ENCODE measurements at regions not wholly inside any gene's neighbourhood (a gene's known extent, or its start where the extent isn't known, plus 50 kb on each side); places are given as distances from the start of the nearest gene placed in this dataset.

GRCh38 chr2:157192445-157193423 lies 64.8 kb upstream of the GALNT5 start:
- WGBS, 2 experiments: 94 to 96% methylated on average over 8 of the region's 8 CpGs
- no peak overlapping the region for H3K27ac ChIP-seq (ENCODE audit: insufficient read depth, low read depth, low read length, poor library complexity, severe bottlenecking)
- H3K36me3 ChIP-seq (ENCODE audit: control insufficient read depth, insufficient read depth, low read length): no peaks in the 10 kb centered on the region
- no peak overlapping the region for H3K4me3 ChIP-seq (ENCODE audit: insufficient read depth, low read depth, low read length)
- H3K27me3 ChIP-seq (ENCODE audit: control insufficient read depth, insufficient read depth, low read length, poor library complexity, severe bottlenecking): no peaks in the 10 kb centered on the region
- H3K9me3 ChIP-seq (ENCODE audit: control insufficient read depth, low read length): no peaks in the 10 kb centered on the region
- H3K4me1 ChIP-seq (ENCODE audit: control insufficient read depth, insufficient read depth, low read length): no peaks in the 10 kb centered on the region

GRCh38 chr2:157193461-157193860 lies 64.0 kb upstream of the GALNT5 start:
- H3K9me3 ChIP-seq (ENCODE audit: control insufficient read depth, low read length): no peaks in the 10 kb centered on the region
- no peaks in the 10 kb centered on the region for H3K27me3 ChIP-seq (ENCODE audit: control insufficient read depth, insufficient read depth, low read length, poor library complexity, severe bottlenecking)
- no peak overlapping the region for H3K4me3 ChIP-seq (ENCODE audit: insufficient read depth, low read depth, low read length)
- no peaks in the 10 kb centered on the region for H3K4me1 ChIP-seq (ENCODE audit: control insufficient read depth, insufficient read depth, low read length)
- H3K27ac ChIP-seq (ENCODE audit: insufficient read depth, low read depth, low read length, poor library complexity, severe bottlenecking): no peak overlapping the region
- no peaks in the 10 kb centered on the region for H3K36me3 ChIP-seq (ENCODE audit: control insufficient read depth, insufficient read depth, low read length)

DNA sequence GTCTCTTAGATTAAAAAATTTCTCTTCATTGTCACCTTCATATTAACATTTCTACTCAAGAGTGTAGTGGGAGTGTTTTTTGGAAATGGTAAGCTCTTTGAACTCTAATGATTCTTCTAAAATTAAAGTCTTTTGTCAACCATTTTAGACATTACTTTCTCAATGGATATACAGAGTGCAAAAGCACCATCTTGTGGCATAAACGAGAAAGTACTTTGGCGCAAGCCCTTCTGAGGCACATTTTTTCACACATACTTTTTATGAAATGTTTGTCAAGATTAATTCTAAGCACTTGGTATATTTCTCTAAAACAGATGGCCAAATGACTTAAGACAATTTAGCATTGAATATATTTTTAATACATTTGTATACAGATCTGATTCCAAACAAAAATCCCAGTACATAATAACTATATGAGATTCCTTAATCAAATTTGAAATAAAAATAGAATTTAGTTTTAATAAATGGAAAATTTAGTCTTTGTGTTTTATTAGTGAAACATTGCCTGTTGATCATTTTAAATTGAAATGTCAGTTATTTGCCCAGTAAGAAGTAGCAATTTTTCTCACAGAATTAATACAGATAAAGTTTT lies 63.3 kb upstream of the GALNT5 start:
- H3K9me3 ChIP-seq (ENCODE audit: control insufficient read depth, low read length): no peaks in the 10 kb centered on the region
- no peaks in the 10 kb centered on the region for H3K36me3 ChIP-seq (ENCODE audit: control insufficient read depth, insufficient read depth, low read length)
- H3K27ac ChIP-seq (ENCODE audit: insufficient read depth, low read depth, low read length, poor library complexity, severe bottlenecking): no peak overlapping the region
- 10 to 17% methylated on average over 1 to 2 of the region's 2 CpGs for WGBS, 2 experiments
- no peaks in the 10 kb centered on the region for H3K4me1 ChIP-seq (ENCODE audit: control insufficient read depth, insufficient read depth, low read length)
- H3K4me3 ChIP-seq (ENCODE audit: insufficient read depth, low read depth, low read length): no peak overlapping the region
- H3K27me3 ChIP-seq (ENCODE audit: control insufficient read depth, insufficient read depth, low read length, poor library complexity, severe bottlenecking): no peaks in the 10 kb centered on the region

DNA sequence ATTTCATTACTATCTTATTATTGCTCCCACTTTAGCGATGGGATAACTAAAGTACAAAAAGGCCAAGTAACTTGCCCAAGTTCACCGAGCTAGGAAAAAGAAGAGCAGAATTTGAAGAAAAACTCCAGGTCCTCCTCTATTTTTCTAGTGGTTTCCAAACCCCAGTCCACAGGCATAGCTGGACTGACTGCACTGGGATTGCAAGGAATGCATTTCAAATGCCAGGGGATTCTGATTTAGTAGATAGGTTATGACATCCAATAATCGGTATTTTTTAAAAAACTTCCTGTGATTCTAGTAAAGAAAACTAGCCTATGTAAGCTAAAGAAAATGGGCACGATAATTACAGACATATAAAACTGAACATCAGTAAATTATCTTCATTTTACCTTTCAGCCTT lies 62.7 kb upstream of the GALNT5 start:
- H3K36me3 ChIP-seq (ENCODE audit: control insufficient read depth, insufficient read depth, low read length): no peaks in the 10 kb centered on the region
- H3K27ac ChIP-seq (ENCODE audit: insufficient read depth, low read depth, low read length, poor library complexity, severe bottlenecking): no peak overlapping the region
- H3K9me3 ChIP-seq (ENCODE audit: control insufficient read depth, low read length): no peaks in the 10 kb centered on the region
- H3K4me3 ChIP-seq (ENCODE audit: insufficient read depth, low read depth, low read length): no peak overlapping the region
- 93 to 94% methylated on average over 4 of the region's 4 CpGs for WGBS, 2 experiments
- H3K4me1 ChIP-seq (ENCODE audit: control insufficient read depth, insufficient read depth, low read length): no peaks in the 10 kb centered on the region
- no peaks in the 10 kb centered on the region for H3K27me3 ChIP-seq (ENCODE audit: control insufficient read depth, insufficient read depth, low read length, poor library complexity, severe bottlenecking)

DNA sequence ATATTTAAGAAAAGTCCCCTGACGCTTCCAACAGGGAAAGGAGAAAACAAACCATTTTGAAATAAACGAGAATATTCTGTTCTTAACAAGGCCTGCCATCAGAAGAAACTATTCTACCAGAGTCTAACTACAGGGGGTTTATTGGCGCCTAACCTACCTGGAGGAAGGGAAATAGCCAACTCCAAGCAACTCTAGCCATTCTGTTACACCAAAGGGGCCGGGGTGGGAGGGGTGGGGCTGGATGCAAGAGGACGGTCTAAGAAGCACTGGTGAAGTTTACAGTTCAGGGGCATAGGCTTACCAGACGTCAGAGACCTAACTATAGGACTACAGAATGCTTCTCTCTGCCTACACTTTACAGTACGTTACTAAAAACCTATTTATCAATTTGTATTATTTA lies 60.5 kb upstream of the GALNT5 start:
- H3K9me3 ChIP-seq (ENCODE audit: control insufficient read depth, low read length): no peaks in the 10 kb centered on the region
- H3K36me3 ChIP-seq (ENCODE audit: control insufficient read depth, insufficient read depth, low read length): no peaks in the 10 kb centered on the region
- no peaks in the 10 kb centered on the region for H3K4me1 ChIP-seq (ENCODE audit: control insufficient read depth, insufficient read depth, low read length)
- no peak overlapping the region for H3K4me3 ChIP-seq (ENCODE audit: insufficient read depth, low read depth, low read length)
- no peaks in the 10 kb centered on the region for H3K27me3 ChIP-seq (ENCODE audit: control insufficient read depth, insufficient read depth, low read length, poor library complexity, severe bottlenecking)
- H3K27ac ChIP-seq (ENCODE audit: insufficient read depth, low read depth, low read length, poor library complexity, severe bottlenecking): no peak overlapping the region
- 72 to 73% methylated on average over 6 to 7 of the region's 7 CpGs for WGBS, 2 experiments

- Histone ChIP-seq H3K9me3 (ENCODE audit: control insufficient read depth, low read length) (no peaks in the 10 kb centered on the region), H3K27ac (ENCODE audit: insufficient read depth, low read depth, low read length, poor library complexity, severe bottlenecking) (no peak overlapping the region), H3K27me3 (ENCODE audit: control insufficient read depth, insufficient read depth, low read length, poor library complexity, severe bottlenecking) (no peaks in the 10 kb centered on the region), H3K4me3 (ENCODE audit: insufficient read depth, low read depth, low read length) (no peak overlapping the region), H3K36me3 (ENCODE audit: control insufficient read depth, insufficient read depth, low read length) (no peaks in the 10 kb centered on the region), H3K4me1 (ENCODE audit: control insufficient read depth, insufficient read depth, low read length) (no peaks in the 10 kb centered on the region)
- WGBS, 2 experiments: 100% methylated on average over 1 of the region's 1 CpG; no CpG with 5 or more reads in 1 of the 2 experiments
These were observed 59.7 kb upstream of the GALNT5 start for GRCh38 chr2:157197848-157198247.

- no peaks in the 10 kb centered on the region for H3K4me1 ChIP-seq (ENCODE audit: control insufficient read depth, insufficient read depth, low read length)
- 95 to 97% methylated on average over 3 to 4 of the region's 4 CpGs for WGBS, 2 experiments
- H3K27ac ChIP-seq (ENCODE audit: insufficient read depth, low read depth, low read length, poor library complexity, severe bottlenecking): no peak overlapping the region
These were observed 53.9 kb upstream of the GALNT5 start for GRCh38 chr2:157203651-157204050.

DNA sequence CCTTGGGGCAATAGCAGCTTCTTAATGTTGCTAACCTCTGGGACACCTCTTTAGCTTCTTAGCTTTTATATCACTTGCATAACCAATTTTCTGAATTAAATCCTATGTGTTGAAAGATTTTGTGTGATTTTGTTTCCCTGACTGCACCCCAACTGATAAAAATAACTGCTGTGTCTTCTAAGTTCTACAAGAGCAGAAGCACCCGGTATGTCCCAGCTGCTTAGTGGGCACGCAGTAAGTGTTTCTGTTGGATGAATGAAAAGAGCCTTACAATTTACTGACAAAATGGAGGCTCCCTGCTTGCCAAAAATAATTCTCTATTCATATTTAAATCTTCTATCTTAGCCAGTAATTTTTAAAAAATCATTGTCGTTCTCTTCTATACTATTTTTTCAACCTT lies 53.1 kb upstream of the GALNT5 start:
- WGBS, 2 experiments: 95 to 100% methylated on average over 1 to 3 of the region's 3 CpGs
- Histone ChIP-seq H3K27ac (ENCODE audit: insufficient read depth, low read depth, low read length, poor library complexity, severe bottlenecking) (no peak overlapping the region), H3K27me3 (ENCODE audit: control insufficient read depth, insufficient read depth, low read length, poor library complexity, severe bottlenecking) (no peaks in the 10 kb centered on the region), H3K9me3 (ENCODE audit: control insufficient read depth, low read length) (no peaks in the 10 kb centered on the region), H3K36me3 (ENCODE audit: control insufficient read depth, insufficient read depth, low read length) (no peaks in the 10 kb centered on the region), H3K4me3 (ENCODE audit: insufficient read depth, low read depth, low read length) (no peak overlapping the region), H3K4me1 (ENCODE audit: control insufficient read depth, insufficient read depth, low read length) (no peaks in the 10 kb centered on the region)

More at GRCh38 chr2:157203651-157204050, 53.9 kb upstream of the GALNT5 start:
- Histone ChIP-seq H3K27me3 (ENCODE audit: control insufficient read depth, insufficient read depth, low read length, poor library complexity, severe bottlenecking) (no peaks in the 10 kb centered on the region), H3K9me3 (ENCODE audit: control insufficient read depth, low read length) (no peaks in the 10 kb centered on the region), H3K4me3 (ENCODE audit: insufficient read depth, low read depth, low read length) (no peak overlapping the region), H3K36me3 (ENCODE audit: control insufficient read depth, insufficient read depth, low read length) (no peaks in the 10 kb centered on the region)

- no peaks in the 10 kb centered on the region for H3K9me3 ChIP-seq (ENCODE audit: control insufficient read depth, low read length)
- H3K27me3 ChIP-seq (ENCODE audit: control insufficient read depth, insufficient read depth, low read length, poor library complexity, severe bottlenecking): no peaks in the 10 kb centered on the region
- H3K27ac ChIP-seq (ENCODE audit: insufficient read depth, low read depth, low read length, poor library complexity, severe bottlenecking): no peak overlapping the region
- 78 to 94% methylated on average over 2 to 3 of the region's 3 CpGs for WGBS, 2 experiments
- H3K4me3 ChIP-seq (ENCODE audit: insufficient read depth, low read depth, low read length): no peak overlapping the region
- H3K36me3 ChIP-seq (ENCODE audit: control insufficient read depth, insufficient read depth, low read length): no peaks in the 10 kb centered on the region
- H3K4me1 ChIP-seq (ENCODE audit: control insufficient read depth, insufficient read depth, low read length): no peaks in the 10 kb centered on the region
These were observed 50.6 kb upstream of the GALNT5 start for GRCh38 chr2:157206916-157207315.

All from ectodermal cell (in vitro differentiated cells).